ENCODE measurements at regions not wholly inside any gene's neighbourhood (a gene's known extent, or its start where the extent isn't known, plus 50 kb on each side); places are given as distances from the start of the nearest gene placed in this dataset.
"Not testable (repeated sequence)": the region's sequence is repeated elsewhere in the genome, so short reads cannot be mapped to it uniquely, and the experiment has no call there.

DNA sequence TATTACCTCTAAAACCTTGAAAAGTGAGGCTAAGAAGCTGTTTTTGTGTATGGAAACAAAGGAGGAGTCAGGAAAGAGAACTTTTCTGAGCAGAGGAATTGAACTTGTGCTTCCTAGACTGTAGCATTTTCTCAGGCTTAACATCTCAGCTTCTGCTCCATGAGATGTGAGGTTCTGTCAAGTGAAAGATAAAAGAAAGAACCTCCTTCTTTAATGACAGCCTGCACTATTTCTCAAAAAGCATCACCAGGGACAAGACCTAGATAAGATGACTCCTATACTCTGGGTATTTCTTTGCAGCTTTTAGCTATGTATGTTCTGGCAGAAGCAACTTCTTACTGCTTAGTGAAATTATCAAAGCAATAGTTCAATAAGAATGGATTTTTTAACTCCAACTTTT is 87.6 kb upstream of the KCNQ5 start:
- no peak for DNase-seq

DNA sequence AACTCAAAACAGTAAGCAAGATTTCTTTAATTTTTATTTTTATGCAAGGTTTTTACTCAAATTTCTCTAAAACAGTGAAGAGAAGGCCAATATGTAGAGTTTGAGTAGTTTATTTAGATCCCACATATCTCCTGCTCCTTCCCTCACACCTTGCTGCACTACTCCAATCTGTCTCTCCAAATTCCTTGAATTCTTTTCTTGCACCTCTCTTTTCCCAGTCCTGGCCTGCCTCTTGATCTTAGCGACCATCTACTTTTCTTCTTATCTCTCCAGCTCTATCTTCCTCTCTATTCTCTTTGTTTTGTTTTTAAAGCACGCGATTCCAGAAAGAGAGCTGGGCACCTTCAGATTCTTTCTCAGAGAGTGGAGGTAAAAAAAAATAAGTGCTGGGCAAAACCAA is 86.7 kb upstream of the KCNQ5 start:
- DNase-seq = no peak

DNA sequence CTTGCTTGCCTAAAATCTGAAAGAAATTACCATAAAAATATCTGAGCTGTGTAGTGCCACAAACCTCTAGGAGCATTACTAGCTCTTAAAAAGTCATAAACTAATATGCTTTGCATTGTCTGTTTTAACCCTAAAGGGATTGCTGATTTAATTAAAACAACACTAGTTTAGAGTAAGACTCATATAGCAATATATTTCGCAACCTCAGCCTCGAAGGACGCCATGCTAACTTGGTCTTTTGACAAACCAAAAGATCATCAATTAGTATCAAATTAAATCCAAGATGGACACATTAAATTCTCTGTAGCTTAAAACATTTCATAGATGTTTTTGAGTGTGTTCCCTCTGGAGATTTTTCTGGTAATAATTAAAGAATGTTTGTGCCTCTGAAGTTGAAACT is 74.8 kb upstream of the KCNQ5 start:
- no peak for DNase-seq

DNA sequence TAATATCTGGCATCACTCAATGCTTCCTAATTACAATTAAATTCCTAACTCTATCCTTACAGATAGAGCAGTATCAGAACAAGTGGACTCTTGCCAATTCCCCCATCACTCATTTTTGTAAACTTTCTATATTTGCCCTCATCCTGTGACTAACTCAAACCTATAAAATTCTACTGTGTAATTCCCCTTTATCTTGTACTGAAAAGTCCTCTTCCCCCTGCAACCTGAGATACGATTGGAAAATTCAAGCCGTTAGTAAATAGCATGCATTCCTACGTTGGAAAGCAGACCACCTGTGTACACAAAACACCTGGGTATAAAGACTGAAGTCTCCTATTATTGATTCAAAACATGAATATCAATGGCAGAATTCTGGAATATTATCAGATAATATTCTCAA is 70.4 kb upstream of the KCNQ5 start:
- DNase-seq = no peak

DNA sequence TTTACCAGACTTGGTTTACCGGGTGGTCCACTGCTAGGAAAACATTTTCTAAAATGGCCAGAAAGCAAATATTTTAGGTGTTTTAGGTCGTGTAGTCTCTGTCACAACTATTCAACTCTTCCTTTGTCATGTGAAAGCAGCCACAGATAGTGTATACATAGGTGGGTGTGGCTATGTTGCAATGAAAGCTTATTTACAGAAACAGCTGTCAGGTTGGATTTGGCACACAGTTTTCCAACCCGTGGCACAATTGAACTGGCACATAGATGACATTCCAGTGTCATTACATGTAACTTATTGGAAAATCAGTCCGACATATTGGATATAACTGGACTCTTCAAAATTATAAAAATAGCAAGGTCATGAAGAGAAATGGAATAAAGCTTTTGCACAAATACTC is 68.9 kb upstream of the KCNQ5 start:
- DNase-seq = no peak

DNA sequence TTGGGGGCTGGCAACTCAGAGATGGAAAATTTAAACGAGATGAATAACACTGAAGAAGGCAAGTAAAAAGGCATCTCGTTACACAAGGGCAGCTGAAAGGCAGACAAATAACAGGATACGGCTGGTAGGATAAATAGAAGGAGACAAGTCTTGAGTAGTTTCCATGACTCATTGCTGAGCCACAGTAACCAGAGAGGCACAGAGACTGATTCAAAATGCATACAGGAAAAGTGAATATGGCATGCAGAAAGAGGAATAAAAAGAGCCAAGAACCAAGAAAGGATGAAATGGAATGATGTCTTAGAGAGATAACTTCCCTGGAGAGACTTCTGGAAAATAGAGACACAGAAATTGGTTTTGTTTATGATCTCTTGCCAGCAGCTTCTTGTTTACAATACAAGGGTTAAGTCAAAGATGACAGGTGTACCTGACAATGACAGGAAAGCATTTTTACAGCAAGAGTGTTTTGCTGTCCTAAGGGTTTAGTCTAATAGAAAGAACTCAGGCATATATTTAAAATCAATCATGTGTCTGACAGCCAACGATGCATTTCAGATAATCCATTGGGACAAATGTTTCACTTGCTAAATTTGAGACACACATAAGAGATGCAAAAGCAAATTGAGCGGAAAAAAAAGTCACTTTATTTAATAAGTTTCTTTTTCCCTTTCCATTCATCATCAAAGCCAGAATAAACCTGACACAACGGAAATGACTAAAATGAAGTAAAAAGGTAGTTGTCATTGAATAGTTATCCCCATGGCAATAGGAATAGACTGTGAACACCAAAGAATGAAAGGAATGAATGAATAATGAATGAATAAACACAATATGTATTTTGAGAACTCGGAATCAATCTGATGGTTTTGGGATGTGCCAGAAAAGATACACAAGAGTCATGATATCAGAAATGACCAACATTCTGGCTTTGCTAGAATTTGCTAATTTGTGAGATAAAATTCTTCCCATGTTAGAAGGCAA is 68.0 kb upstream of the KCNQ5 start:
- DNase-seq = no peak

DNA sequence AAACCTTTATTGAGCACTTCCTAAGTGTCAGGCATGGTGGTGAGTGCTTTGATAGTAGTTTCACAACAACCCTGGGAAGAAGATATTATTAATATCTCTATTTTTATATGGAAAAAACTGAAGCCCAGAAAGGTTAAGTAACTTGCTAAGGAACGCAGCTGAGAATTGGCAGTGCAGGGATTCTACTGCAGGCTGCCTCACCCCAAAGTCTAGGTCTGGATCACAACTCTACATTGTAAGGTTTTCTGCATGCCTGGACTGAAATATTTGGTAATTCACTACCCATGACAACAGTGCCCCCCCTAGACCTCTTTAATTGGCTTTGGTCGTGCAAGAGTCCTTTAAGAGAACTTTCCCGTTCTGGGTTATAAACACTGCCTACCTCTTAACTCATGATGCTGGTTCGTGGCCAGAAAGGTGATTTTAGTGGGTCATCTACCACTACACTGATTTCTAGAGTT is 67.1 kb upstream of the KCNQ5 start:
- DNase-seq = no peak

DNA sequence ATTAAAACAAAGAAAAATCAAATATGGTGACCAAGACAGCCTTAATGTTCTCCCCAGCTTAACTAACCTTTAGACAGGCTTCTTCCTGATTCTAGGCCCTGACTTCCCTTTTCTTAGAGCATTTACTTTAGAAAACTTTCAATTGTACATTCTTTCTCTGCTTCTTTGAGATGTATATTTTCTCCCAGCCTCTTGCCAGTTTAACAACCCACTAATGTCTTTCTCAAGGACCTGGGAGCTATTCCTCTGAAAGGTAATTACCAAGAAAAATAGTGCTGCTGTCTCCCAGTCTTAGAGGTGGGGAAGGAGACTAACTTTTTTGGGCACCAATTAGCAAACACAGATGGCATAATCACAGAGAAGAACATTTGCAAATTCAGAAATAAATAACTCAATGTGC is 62.8 kb upstream of the KCNQ5 start:
- no peak for DNase-seq

DNA sequence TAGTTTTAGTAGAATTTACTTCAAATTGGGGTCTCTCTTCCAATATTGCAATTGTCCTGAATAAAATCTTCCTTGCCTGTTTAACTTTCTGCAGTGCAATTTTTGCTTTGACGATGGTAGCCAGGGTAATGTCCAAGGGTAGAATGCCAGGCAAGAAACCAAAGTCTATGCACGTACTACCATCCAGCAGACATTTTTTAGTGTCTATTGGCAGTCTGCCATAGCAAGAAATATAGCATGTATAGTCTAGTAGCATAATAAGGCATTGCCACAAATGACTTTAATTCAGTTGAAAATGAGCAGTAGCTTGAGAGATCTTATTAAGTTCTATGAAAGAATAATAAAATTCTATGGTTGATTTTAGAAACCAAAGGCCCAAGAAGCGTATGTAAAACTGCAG is 62.3 kb upstream of the KCNQ5 start:
- DNase-seq = no peak

DNA sequence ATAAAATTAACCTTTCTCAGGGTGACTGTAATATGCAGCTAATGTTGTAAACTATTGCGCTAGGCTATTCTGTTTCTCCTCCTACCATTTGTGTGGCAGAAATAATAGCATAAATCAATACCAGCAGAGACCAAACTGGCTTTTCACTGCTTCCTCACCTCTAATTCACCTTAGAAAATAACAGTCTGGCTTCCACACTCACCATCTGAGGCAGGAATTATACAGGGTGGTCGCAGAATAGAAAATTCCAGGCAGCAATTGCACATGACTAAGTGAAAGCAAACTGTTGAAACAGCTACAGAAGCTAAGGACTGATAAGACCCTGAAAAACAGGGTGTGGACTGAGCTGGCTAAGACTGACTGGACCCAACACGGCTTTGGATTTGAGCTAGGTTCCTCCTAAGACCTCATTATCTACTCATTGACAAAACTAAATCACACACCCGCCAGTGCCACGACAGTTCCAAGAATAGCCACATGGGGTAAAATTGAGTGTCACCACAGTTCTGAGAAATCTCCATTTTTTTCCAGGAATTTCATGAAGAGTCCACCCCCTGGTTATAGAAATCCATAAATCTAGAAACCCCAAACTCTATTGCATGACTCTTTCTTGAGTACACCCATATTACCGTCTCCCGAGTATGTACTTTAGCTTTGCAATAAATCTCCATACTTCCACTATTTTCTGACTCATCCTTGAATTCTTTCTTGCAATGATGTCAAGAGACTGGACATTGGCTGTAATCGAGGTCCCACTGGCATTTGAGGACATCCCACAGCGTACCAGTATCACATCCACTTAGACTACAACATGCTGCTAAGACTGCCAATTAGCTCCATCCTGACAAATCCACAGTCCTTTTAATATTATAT is 60.9 kb upstream of the KCNQ5 start:
- DNase-seq = no peak

DNA sequence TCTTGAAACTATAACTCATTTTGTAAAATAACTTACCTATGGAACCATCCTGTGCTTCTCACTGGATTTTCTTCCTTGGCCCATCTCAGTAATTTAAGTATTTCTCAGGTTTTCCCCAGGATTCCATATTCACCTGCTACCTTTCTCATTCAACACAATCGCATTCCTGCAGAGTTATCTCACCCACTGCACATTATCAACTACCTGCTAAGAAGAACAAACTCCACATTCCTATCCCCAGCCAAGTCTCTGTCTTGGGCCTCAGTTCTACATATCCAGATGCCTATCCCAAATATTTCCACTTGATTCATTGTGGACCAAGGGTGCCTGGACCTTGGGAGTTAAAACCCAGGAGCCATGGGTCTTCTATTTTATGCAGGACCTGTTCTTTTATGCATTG is 60.2 kb upstream of the KCNQ5 start:
- no peak for DNase-seq

DNA sequence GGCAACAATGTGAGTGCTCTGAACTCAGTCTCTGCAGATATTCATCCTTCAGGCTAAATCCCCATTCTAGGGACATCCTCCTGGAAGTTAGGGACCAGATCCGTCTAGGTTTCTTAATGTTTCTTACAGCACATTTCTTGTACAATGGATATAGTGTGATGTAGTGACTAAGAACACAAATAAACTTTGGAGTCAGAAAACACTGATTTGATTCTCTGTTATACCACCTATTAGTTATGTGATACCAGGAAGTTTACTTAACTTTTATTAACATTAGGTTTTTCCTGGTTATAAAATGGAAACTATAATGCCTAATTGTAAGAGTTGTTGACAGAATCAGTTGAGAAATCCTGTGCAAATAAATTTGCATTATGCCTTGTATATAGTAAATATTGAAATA is 57.6 kb upstream of the KCNQ5 start:
- DNase-seq = no peak

DNA sequence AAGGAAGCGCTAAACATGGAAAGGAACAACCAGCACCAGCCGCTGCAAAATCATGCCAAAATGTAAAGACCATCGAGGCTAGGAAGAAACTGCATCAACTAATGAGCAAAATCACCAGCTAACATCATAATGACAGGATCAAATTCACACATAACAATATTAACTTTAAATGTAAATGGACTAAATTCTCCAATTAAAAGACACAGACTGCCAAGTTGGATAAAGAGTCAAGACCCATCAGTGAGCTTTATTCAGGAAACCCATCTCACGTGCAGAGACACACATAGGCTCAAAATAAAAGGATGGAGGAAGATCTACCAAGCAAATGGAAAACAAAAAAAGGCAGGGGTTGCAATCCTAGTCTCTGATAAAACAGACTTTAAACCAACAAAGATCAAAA is 49.9 kb upstream of the KCNQ5 start:
- DNase-seq = not testable (repeated sequence)
